Memory B cell (primary cell): ENCODE measurements at regions not wholly inside any gene's neighbourhood (a gene's known extent, or its start where the extent isn't known, plus 50 kb on each side); places are given as distances from the start of the nearest gene placed in this dataset.
"Not testable (repeated sequence)": the region's sequence is repeated elsewhere in the genome, so short reads cannot be mapped to it uniquely, and the experiment has no call there.

Experiments
- ATAC-seq: fragments of 150-1000 bp; cut with Tn5 transposase; 2 replicates; pipeline ENCODE4 v1.10.0; 2021; ENCODE audit warnings: low read depth, mild to moderate bottlenecking, moderate library complexity
- DNase-seq, 2 donors: peaks; one replicate each; pipeline ENCODE4 v3.0.0; 2022; ENCODE audit warnings: low spot score in 2 of 2
- H3K27ac Mint-ChIP-seq: one replicate; pipeline ENCODE4 v1.8.0; 2022; ENCODE audit warnings: mild to moderate bottlenecking, moderate library complexity, mixed read lengths
- H3K27me3 Mint-ChIP-seq: one replicate; pipeline ENCODE4 v1.8.0; 2022; ENCODE audit warnings: mixed read lengths
- H3K36me3 Mint-ChIP-seq: one replicate; pipeline ENCODE4 v1.8.0; 2022; ENCODE audit warnings: mild to moderate bottlenecking, mixed read lengths
- H3K4me1 Mint-ChIP-seq: one replicate; pipeline ENCODE4 v1.8.0; 2022; ENCODE audit warnings: mixed read lengths
- H3K4me3 Mint-ChIP-seq: one replicate; pipeline ENCODE4 v1.8.0; 2022; ENCODE audit warnings: mild to moderate bottlenecking, moderate library complexity, mixed read lengths
- H3K9me3 Mint-ChIP-seq: one replicate; pipeline ENCODE4 v1.8.0; 2022; ENCODE audit warnings: mixed read lengths

- H3K4me1 Mint-ChIP-seq = no peaks in the 10 kb centered on the region
- no peaks in the 10 kb centered on the region for H3K27me3 Mint-ChIP-seq
- H3K9me3 Mint-ChIP-seq = peaks cover 2% of the 10 kb centered on the region
- H3K36me3 Mint-ChIP-seq = no peaks in the 10 kb centered on the region
- no peak for DNase-seq
- no peak overlapping the region for H3K27ac Mint-ChIP-seq
- ATAC-seq = no peak
- H3K4me3 Mint-ChIP-seq = no peak overlapping the region
Observed at GRCh38 chr19:37303591-37304171, 67.2 kb upstream of the ZNF527 start.

GRCh38 chr19:37304190-37304883 is 66.6 kb upstream of the ZNF527 start:
- no peak for DNase-seq
- no peak for ATAC-seq
- H3K27me3 Mint-ChIP-seq = no peaks in the 10 kb centered on the region
- peak overlapping the region; percentile 56 for H3K4me3 Mint-ChIP-seq
- H3K9me3 Mint-ChIP-seq = peaks cover 2% of the 10 kb centered on the region
- no peaks in the 10 kb centered on the region for H3K4me1 Mint-ChIP-seq
- no peak overlapping the region for H3K27ac Mint-ChIP-seq
- no peaks in the 10 kb centered on the region for H3K36me3 Mint-ChIP-seq

- DNase-seq (no peak), ATAC-seq (no peak)
- Mint-ChIP-seq H3K27me3 (no peaks in the 10 kb centered on the region), H3K36me3 (no peaks in the 10 kb centered on the region), H3K9me3 (peaks cover 2% of the 10 kb centered on the region), H3K4me1 (no peaks in the 10 kb centered on the region), H3K4me3 (no peak overlapping the region), H3K27ac (no peak overlapping the region)
Observed at GRCh38 chr19:37304884-37305255, 66.0 kb upstream of the ZNF527 start.

- H3K9me3 Mint-ChIP-seq = peaks cover 2% of the 10 kb centered on the region
- no peak for DNase-seq
- no peaks in the 10 kb centered on the region for H3K4me1 Mint-ChIP-seq
- H3K4me3 Mint-ChIP-seq = no peak overlapping the region
- no peak overlapping the region for H3K27ac Mint-ChIP-seq
- H3K36me3 Mint-ChIP-seq = no peaks in the 10 kb centered on the region
- H3K27me3 Mint-ChIP-seq = peaks cover 2% of the 10 kb centered on the region
- ATAC-seq = no peak
Observed at GRCh38 chr19:37306383-37306963, 64.4 kb upstream of the ZNF527 start.

GRCh38 chr19:37309834-37310575 is 60.9 kb upstream of the ZNF527 start:
- H3K4me1 Mint-ChIP-seq = peaks cover 12% of the 10 kb centered on the region
- ATAC-seq = peak; percentile 48
- H3K27me3 Mint-ChIP-seq = peaks cover 9% of the 10 kb centered on the region
- H3K9me3 Mint-ChIP-seq = peaks cover 8% of the 10 kb centered on the region
- no peak overlapping the region for H3K27ac Mint-ChIP-seq
- H3K36me3 Mint-ChIP-seq = peaks cover 4% of the 10 kb centered on the region
- DNase-seq = no peak
- no peak overlapping the region for H3K4me3 Mint-ChIP-seq

- Mint-ChIP-seq H3K4me1 (peaks cover 12% of the 10 kb centered on the region), H3K4me3 (peak overlapping the region; percentile 46)
- H3K27me3 Mint-ChIP-seq, H3K36me3 Mint-ChIP-seq, H3K27ac Mint-ChIP-seq, DNase-seq, H3K9me3 Mint-ChIP-seq: not testable (repeated sequence)
- peak; percentile 20 for ATAC-seq
Observed at GRCh38 chr19:37312531-37313334, 58.2 kb upstream of the ZNF527 start.

GRCh38 chr19:37313335-37313627 is 57.6 kb upstream of the ZNF527 start:
- Mint-ChIP-seq H3K4me1 (peaks cover 12% of the 10 kb centered on the region), H3K9me3 (peaks cover 7% of the 10 kb centered on the region), H3K27me3 (peaks cover 9% of the 10 kb centered on the region), H3K27ac (no peak overlapping the region), H3K4me3 (peak overlapping the region; percentile 46), H3K36me3 (peaks cover 4% of the 10 kb centered on the region)
- DNase-seq (no peak), ATAC-seq (no peak)

- H3K9me3 Mint-ChIP-seq = peaks cover 7% of the 10 kb centered on the region
- H3K27ac Mint-ChIP-seq = peak overlapping the region; percentile 92
- peaks cover 6% of the 10 kb centered on the region for H3K27me3 Mint-ChIP-seq
- H3K4me1 Mint-ChIP-seq = peaks cover 23% of the 10 kb centered on the region
- peak; percentile 87 to 91 for DNase-seq
- peak; percentile 95 for ATAC-seq
- peak overlapping the region; percentile 96 for H3K4me3 Mint-ChIP-seq
- peaks cover 15% of the 10 kb centered on the region for H3K36me3 Mint-ChIP-seq
Observed at GRCh38 chr19:37317403-37318209, 53.3 kb upstream of the ZNF527 start.

GRCh38 chr19:37320988-37321387 is 49.9 kb upstream of the ZNF527 start:
- H3K27ac Mint-ChIP-seq, ATAC-seq, H3K9me3 Mint-ChIP-seq, DNase-seq, H3K4me3 Mint-ChIP-seq, H3K27me3 Mint-ChIP-seq: not testable (repeated sequence)
- H3K4me1 Mint-ChIP-seq = peaks cover 16% of the 10 kb centered on the region
- H3K36me3 Mint-ChIP-seq = peaks cover 19% of the 10 kb centered on the region
